ENCODE measurements at regions not wholly inside any gene's neighbourhood (a gene's known extent, or its start where the extent isn't known, plus 50 kb on each side); places are given as distances from the start of the nearest gene placed in this dataset.

GRCh38 chr4:148810461-148810860, 368.2 kb upstream of the NR3C2 start:
- no peak for TF ChIP-seq CTCF (IDR thresholded peaks at IDR 0.05; ENCODE audit: insufficient read depth, low read length, poor library complexity, severe bottlenecking)
- no peak for TF ChIP-seq EZH2phosphoT487 (conservative IDR thresholded peaks at IDR 0.05; ENCODE audit: low read length)
